ENCODE measurements at regions not wholly inside any gene's neighbourhood (a gene's known extent, or its start where the extent isn't known, plus 50 kb on each side); places are given as distances from the start of the nearest gene placed in this dataset.

DNA sequence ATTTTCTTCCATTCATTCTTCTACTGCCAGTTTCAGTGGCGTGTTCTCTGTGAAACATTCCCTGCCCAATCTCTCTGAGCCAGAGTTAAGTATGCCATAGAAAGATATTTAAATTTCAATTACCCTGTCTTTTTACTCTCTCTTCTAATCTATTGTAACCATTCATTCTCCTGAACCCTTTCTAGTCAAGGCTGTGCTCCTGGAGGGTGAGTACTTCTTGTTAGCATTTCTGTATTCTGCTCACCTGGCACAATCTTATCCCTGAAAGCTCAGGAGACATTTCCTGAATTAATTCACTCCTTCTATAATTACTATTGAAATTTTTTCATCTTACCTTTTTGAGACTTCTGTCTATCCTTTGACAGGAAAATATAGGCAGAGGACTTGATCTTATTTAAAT is 271.7 kb downstream of the HGF start:
- POLR2A ChIA-PET, result no interaction called here
- CTCF ChIA-PET, result interaction anchor here (3.2 to 5.8 kb wide), 4 partner anchors 12 to 520 kb away, joined by 14 to 224 read pairs (median 101); no protein-coding TSS in a partner anchor
- Mint-ChIP-seq H3K27ac (ENCODE audit: low read depth, unreplicated experiment) (no peak overlapping the region), H3K4me1 (ENCODE audit: insufficient read depth, unreplicated experiment) (peaks cover 9% of the 10 kb centered on the region), H3K9me3 (ENCODE audit: unreplicated experiment) (no peaks in the 10 kb centered on the region), H3K4me3 (ENCODE audit: unreplicated experiment) (no peak overlapping the region), H3K27me3 (ENCODE audit: insufficient read depth, unreplicated experiment) (peaks cover 21% of the 10 kb centered on the region), H3K36me3 (ENCODE audit: insufficient read depth, unreplicated experiment) (no peaks in the 10 kb centered on the region)
- TF ChIP-seq CTCF (IDR thresholded peaks at IDR 0.05; ENCODE audit: unreplicated experiment), result no peak
- no TSS peak for BruUV-seq (replicated peaks)
- intact Hi-C loops (cut with micrococcal nuclease), result loop anchor here (2.0 to 10.0 kb wide), 3 partner anchors 987 to 1229 kb away; no protein-coding TSS in a partner anchor
- no peak for DNase-seq (ENCODE audit: unreplicated experiment)

GRCh38 chr7:81492910-81493309 is 276.9 kb downstream of the HGF start:
- ChIA-PET CTCF (interaction anchor here (0.9 to 1.3 kb wide), 2 partner anchors 9 to 223 kb away, joined by 3 read pairs; no protein-coding TSS in a partner anchor), POLR2A (no interaction called here)
- no peak overlapping the region for H3K27ac Mint-ChIP-seq (ENCODE audit: low read depth, unreplicated experiment)
- DNase-seq (ENCODE audit: unreplicated experiment), result no peak
- H3K4me3 Mint-ChIP-seq (ENCODE audit: unreplicated experiment), result no peak overlapping the region
- H3K4me1 Mint-ChIP-seq (ENCODE audit: insufficient read depth, unreplicated experiment), result no peaks in the 10 kb centered on the region
- intact Hi-C loops (cut with micrococcal nuclease), result loop anchor here (10.0 kb wide), 1 partner anchor 992 kb away; no protein-coding TSS in a partner anchor
- H3K9me3 Mint-ChIP-seq (ENCODE audit: unreplicated experiment), result no peaks in the 10 kb centered on the region
- H3K27me3 Mint-ChIP-seq (ENCODE audit: insufficient read depth, unreplicated experiment), result peaks cover 25% of the 10 kb centered on the region
- TF ChIP-seq CTCF (IDR thresholded peaks at IDR 0.05; ENCODE audit: unreplicated experiment), result no peak
- no peaks in the 10 kb centered on the region for H3K36me3 Mint-ChIP-seq (ENCODE audit: insufficient read depth, unreplicated experiment)
- no TSS peak for BruUV-seq (replicated peaks)

DNA sequence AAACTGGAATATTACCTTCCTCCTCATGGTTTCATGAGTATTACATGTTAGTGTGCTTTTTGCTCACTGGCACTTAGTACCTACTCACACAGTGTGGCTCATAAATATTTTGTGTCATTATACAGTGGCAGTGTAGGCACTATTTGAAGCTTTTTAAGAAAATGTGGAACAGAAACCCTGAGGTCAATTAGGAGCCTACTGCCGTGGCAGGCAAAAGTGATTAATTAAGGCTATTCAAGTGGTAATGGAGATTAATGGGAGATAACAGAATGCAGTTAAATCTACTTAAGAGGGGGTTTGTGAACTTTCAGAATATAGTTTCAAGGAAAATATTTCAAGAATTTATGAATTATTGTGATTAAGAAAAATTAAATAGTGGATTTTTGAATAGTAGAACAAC is 277.6 kb downstream of the HGF start:
- intact Hi-C loops (cut with micrococcal nuclease), result loop anchor here (10.0 kb wide), 1 partner anchor 993 kb away; no protein-coding TSS in a partner anchor
- H3K36me3 Mint-ChIP-seq (ENCODE audit: insufficient read depth, unreplicated experiment), result no peaks in the 10 kb centered on the region
- no peaks in the 10 kb centered on the region for H3K9me3 Mint-ChIP-seq (ENCODE audit: unreplicated experiment)
- peaks cover 21% of the 10 kb centered on the region for H3K27me3 Mint-ChIP-seq (ENCODE audit: insufficient read depth, unreplicated experiment)
- no peak overlapping the region for H3K27ac Mint-ChIP-seq (ENCODE audit: low read depth, unreplicated experiment)
- ChIA-PET CTCF (interaction anchor here (1.0 to 5.0 kb wide), 4 partner anchors 8 to 224 kb away, joined by 3 to 26 read pairs (median 12); no protein-coding TSS in a partner anchor), POLR2A (no interaction called here)
- no peak for DNase-seq (ENCODE audit: unreplicated experiment)
- TF ChIP-seq CTCF (IDR thresholded peaks at IDR 0.05; ENCODE audit: unreplicated experiment), result no peak
- no peak overlapping the region for H3K4me3 Mint-ChIP-seq (ENCODE audit: unreplicated experiment)
- H3K4me1 Mint-ChIP-seq (ENCODE audit: insufficient read depth, unreplicated experiment), result no peaks in the 10 kb centered on the region
- no TSS peak for BruUV-seq (replicated peaks)

DNA sequence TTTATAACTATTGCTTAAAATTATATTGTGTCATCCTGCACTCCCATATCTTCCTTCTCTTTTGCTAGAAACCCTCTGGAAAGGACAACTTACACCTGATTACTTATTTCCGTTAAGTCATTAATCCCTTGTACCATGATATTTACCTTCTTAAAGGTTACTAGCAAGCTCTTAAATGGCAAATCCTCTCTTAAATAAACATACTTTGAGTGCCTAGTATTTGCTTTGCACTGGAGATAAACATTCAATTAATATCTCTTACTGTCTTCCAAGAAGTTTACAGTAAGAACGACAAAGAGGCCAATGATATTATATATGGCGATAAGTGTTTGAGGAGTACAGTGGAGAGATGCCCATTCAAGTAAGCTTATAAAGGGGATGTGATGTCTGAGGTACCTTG is 278.3 kb downstream of the HGF start:
- peaks cover 21% of the 10 kb centered on the region for H3K27me3 Mint-ChIP-seq (ENCODE audit: insufficient read depth, unreplicated experiment)
- no peak overlapping the region for H3K27ac Mint-ChIP-seq (ENCODE audit: low read depth, unreplicated experiment)
- no peaks in the 10 kb centered on the region for H3K9me3 Mint-ChIP-seq (ENCODE audit: unreplicated experiment)
- no peaks in the 10 kb centered on the region for H3K36me3 Mint-ChIP-seq (ENCODE audit: insufficient read depth, unreplicated experiment)
- POLR2A ChIA-PET, result interaction anchor here (0.6 to 0.7 kb wide), 2 partner anchors 11 to 21 kb away, joined by 3 to 4 read pairs; no protein-coding TSS in a partner anchor
- intact Hi-C loops (cut with micrococcal nuclease), result loop anchor here (10.0 kb wide), 1 partner anchor 993 kb away; no protein-coding TSS in a partner anchor
- BruUV-seq (replicated peaks), result no TSS peak
- no peak overlapping the region for H3K4me3 Mint-ChIP-seq (ENCODE audit: unreplicated experiment)
- no peak for TF ChIP-seq CTCF (IDR thresholded peaks at IDR 0.05; ENCODE audit: unreplicated experiment)
- CTCF ChIA-PET, result interaction anchor here (1.0 to 5.0 kb wide), 5 partner anchors 9 to 524 kb away, joined by 4 to 26 read pairs (median 6); no protein-coding TSS in a partner anchor
- H3K4me1 Mint-ChIP-seq (ENCODE audit: insufficient read depth, unreplicated experiment), result no peaks in the 10 kb centered on the region
- DNase-seq (ENCODE audit: unreplicated experiment), result no peak
